OCI-LY7 (cell line): ENCODE measurements at regions not wholly inside any gene's neighbourhood (a gene's known extent, or its start where the extent isn't known, plus 50 kb on each side); places are given as distances from the start of the nearest gene placed in this dataset.

ENCODE experiments used
- BruUV-seq: library from RNA; stranded (reverse); fragments of 400-500 nt; replicated peaks from 2 replicates; lab custom pipeline; 2021; lab: Mats Ljungman, UMichigan
- CTCF ChIA-PET: fragments of 300-600 bp; sonication (Branson Sonifier 250); formaldehyde crosslinking; loops from one replicate; lab custom pipeline; 2022; ENCODE audit warnings: antibody characterized with exemption; ENCODE audit not compliant: unreplicated experiment; lab: Charles Lee
- POLR2A ChIA-PET: fragments of 300-600 bp; sonication (Branson Sonifier 250); formaldehyde crosslinking; loops from one replicate; lab custom pipeline; 2022; ENCODE audit warnings: antibody characterized with exemption; lab: Charles Lee
- DNase-seq: peaks from one replicate; pipeline ENCODE4 v3.0.0-alpha.2; 2015; ENCODE audit warnings: low spot score
- H2AFZ ChIP-seq: fragments of 200-600 bp; sonication (generic), shearing (Covaris generic); 2 replicates; pipeline ENCODE4 v1.6.1; 2014; ENCODE audit warnings: mild to moderate bottlenecking, antibody characterized with exemption, low read length, moderate library complexity
- H3K27ac ChIP-seq: fragments of 200-600 bp; sonication (generic); 2 replicates; pipeline ENCODE4 v1.5.1; 2014; ENCODE audit warnings: mixed run types, low read depth, mild to moderate bottlenecking, moderate library complexity, low read length, inconsistent platforms; ENCODE audit not compliant: poor library complexity, severe bottlenecking
- H3K36me3 ChIP-seq: fragments of 200-600 bp; sonication (generic); 2 replicates; pipeline ENCODE4 v1.6.1; 2014; ENCODE audit warnings: mild to moderate bottlenecking, antibody characterized with exemption, low read length, moderate library complexity, mixed read lengths; ENCODE audit not compliant: insufficient read depth
- H3K4me1 ChIP-seq: fragments of 200-600 bp; sonication (generic); 2 replicates; pipeline ENCODE4 v1.5.1; 2014; ENCODE audit warnings: mild to moderate bottlenecking, low read length; ENCODE audit not compliant: insufficient read depth, poor library complexity, severe bottlenecking
- H3K4me2 ChIP-seq: fragments of 200-600 bp; sonication (generic); 2 replicates; pipeline ENCODE4 v1.6.1; 2014; ENCODE audit warnings: mild to moderate bottlenecking, low read length
- H3K4me3 ChIP-seq: fragments of 200-600 bp; sonication (generic); 2 replicates; pipeline ENCODE4 v1.5.1; 2014; ENCODE audit warnings: mild to moderate bottlenecking, low read depth, low read length; ENCODE audit not compliant: poor library complexity, severe bottlenecking
- H3K79me2 ChIP-seq: fragments of 200-600 bp; sonication (generic); 2 replicates; pipeline ENCODE4 v1.6.1; 2016; ENCODE audit warnings: low read depth, mild to moderate bottlenecking, low read length, moderate library complexity, mixed read lengths; ENCODE audit not compliant: insufficient read depth
- H3K9me2 ChIP-seq: fragments of 200-600 bp; sonication (generic); 2 replicates; pipeline ENCODE4 v1.6.1; 2016; ENCODE audit warnings: mild to moderate bottlenecking, low read length, mixed read lengths; ENCODE audit not compliant: insufficient read depth
- H3K9me3 ChIP-seq: fragments of 200-600 bp; sonication (generic); 2 replicates; pipeline ENCODE4 v1.6.1; 2014; ENCODE audit warnings: mild to moderate bottlenecking, mixed run types, low read length, mixed read lengths
- H4K20me1 ChIP-seq: fragments of 200-600 bp; sonication (generic); 2 replicates; pipeline ENCODE4 v1.6.1; 2014; ENCODE audit warnings: mild to moderate bottlenecking, antibody characterized with exemption, low read length, moderate library complexity, mixed read lengths; ENCODE audit not compliant: insufficient read depth
- EZH2phosphoT487 ChIP-seq: fragments of 200-600 bp; sonication (generic); IDR thresholded peaks from 2 replicates; pipeline ENCODE4 v1.6.1; 2018; ENCODE audit warnings: low read depth, borderline replicate concordance, mild to moderate bottlenecking, mixed run types, antibody characterized with exemption, low read length, moderate library complexity, mixed read lengths
- intact Hi-C: fragments of 100-400 bp; cut with micrococcal nuclease; formaldehyde crosslinking; loops from one replicate; pipeline ENCODE4 v1.10.0; 2022; ENCODE audit not compliant: unreplicated experiment
- TF ChIP-seq, protein P1 (sequence below): fragments of 200-600 bp; sonication (generic); conservative IDR thresholded peaks from 2 replicates; pipeline ENCODE4 v1.5.1; 2014; ENCODE audit warnings: mild to moderate bottlenecking, antibody characterized with exemption, low read length, moderate library complexity, mixed read lengths

DNA sequence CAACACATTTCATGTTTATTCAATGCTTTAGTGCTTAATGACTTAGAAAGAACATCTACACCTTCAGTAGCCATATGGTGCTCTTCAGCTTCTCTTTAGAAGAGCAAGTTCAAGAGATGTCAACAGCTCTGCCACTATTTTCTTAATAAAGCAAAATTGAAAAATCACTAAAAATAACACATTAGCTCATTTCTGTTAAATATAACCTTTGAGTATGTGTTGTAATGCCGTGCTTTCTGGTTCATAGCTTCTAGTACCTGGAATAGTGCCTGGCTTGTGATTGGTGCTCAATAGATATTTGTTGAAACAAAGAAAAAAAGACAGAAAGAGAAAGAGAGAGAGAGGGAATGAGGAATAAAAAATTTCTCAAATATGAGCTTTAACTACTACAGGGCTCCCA, 349.8 kb upstream of the SPRED2 start:
- DNase-seq: no peak
- H3K4me2 ChIP-seq: no peak overlapping the region
- no peak overlapping the region for H3K27ac ChIP-seq
- ChIA-PET POLR2A (no interaction called here), CTCF (no interaction called here)
- H3K9me2 ChIP-seq: no peaks in the 10 kb centered on the region
- TF ChIP-seq EZH2phosphoT487: no peak
- TF ChIP-seq, protein P1, sequence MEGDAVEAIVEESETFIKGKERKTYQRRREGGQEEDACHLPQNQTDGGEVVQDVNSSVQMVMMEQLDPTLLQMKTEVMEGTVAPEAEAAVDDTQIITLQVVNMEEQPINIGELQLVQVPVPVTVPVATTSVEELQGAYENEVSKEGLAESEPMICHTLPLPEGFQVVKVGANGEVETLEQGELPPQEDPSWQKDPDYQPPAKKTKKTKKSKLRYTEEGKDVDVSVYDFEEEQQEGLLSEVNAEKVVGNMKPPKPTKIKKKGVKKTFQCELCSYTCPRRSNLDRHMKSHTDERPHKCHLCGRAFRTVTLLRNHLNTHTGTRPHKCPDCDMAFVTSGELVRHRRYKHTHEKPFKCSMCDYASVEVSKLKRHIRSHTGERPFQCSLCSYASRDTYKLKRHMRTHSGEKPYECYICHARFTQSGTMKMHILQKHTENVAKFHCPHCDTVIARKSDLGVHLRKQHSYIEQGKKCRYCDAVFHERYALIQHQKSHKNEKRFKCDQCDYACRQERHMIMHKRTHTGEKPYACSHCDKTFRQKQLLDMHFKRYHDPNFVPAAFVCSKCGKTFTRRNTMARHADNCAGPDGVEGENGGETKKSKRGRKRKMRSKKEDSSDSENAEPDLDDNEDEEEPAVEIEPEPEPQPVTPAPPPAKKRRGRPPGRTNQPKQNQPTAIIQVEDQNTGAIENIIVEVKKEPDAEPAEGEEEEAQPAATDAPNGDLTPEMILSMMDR: no peak
- H3K4me3 ChIP-seq: no peak overlapping the region
- H3K4me1 ChIP-seq: no peaks in the 10 kb centered on the region
- no peaks in the 10 kb centered on the region for H3K36me3 ChIP-seq
- no TSS peak for BruUV-seq
- H3K9me3 ChIP-seq: no peaks in the 10 kb centered on the region
- intact Hi-C loops: no loop called here
- H4K20me1 ChIP-seq: no peaks in the 10 kb centered on the region
- H2AFZ ChIP-seq: no peak overlapping the region
- H3K79me2 ChIP-seq: no peaks in the 10 kb centered on the region

DNA sequence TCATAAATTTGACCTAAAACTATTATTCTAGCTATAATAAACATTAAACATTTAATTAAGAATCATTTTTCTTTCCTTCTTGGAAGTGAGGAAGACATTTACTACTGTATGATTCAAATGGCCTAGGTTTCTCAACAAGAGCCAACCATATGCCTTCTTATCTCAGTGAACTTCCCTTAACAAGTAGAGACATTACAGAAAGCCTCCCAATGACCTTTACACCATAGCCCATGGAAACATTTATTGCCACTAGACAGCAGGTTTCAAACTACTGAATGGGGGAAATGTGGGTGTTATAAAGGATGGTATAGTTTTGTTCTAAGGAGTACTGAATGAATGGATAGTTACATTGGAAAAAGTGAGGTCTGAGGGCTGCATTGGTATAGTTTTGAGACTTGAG, 349.4 kb upstream of the SPRED2 start:
- no TSS peak for BruUV-seq
- CTCF ChIA-PET: no interaction called here
- POLR2A ChIA-PET: no interaction called here

DNA sequence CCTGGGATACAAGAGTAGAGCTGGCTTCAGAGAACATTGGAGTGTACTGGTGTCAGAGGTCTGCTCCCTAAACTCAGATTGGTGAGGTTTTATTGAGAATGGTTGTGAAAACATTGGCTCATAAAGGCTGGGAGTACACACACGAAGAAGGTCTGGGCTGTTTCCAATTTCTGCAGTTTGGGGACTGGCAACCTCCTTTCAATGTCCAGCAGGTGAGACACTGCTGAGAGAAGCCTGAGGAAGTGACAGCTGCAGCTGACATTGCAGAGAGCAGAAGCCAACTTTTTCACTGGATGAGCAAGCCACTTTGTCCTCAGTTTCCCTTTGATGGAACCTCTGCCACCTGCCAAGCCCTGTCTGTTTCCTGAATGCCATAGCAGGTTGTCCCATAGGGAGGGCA, 346.6 kb upstream of the SPRED2 start:
- no TSS peak for BruUV-seq
- Histone ChIP-seq H3K9me2 (no peaks in the 10 kb centered on the region), H3K4me2 (no peak overlapping the region), H2AFZ (no peak overlapping the region), H3K9me3 (no peaks in the 10 kb centered on the region), H4K20me1 (no peaks in the 10 kb centered on the region), H3K4me3 (no peak overlapping the region), H3K27ac (no peak overlapping the region), H3K4me1 (no peaks in the 10 kb centered on the region), H3K79me2 (no peaks in the 10 kb centered on the region), H3K36me3 (no peaks in the 10 kb centered on the region)
- intact Hi-C loops: no loop called here
- ChIA-PET CTCF (no interaction called here), POLR2A (no interaction called here)
- TF ChIP-seq, protein P1: no peak
- TF ChIP-seq EZH2phosphoT487: no peak
- no peak for DNase-seq

More for the DNA sequence above, 349.4 kb upstream of the SPRED2 start:
- no peak for DNase-seq
- intact Hi-C loops: no loop called here
- TF ChIP-seq, protein P1: no peak
- no peak for TF ChIP-seq EZH2phosphoT487
- no peaks in the 10 kb centered on the region for H3K4me1 ChIP-seq
- H3K9me2 ChIP-seq: no peaks in the 10 kb centered on the region
- H3K9me3 ChIP-seq: no peaks in the 10 kb centered on the region
- H3K27ac ChIP-seq: no peak overlapping the region
- no peak overlapping the region for H3K4me2 ChIP-seq
- H3K36me3 ChIP-seq: no peaks in the 10 kb centered on the region
- H4K20me1 ChIP-seq: no peaks in the 10 kb centered on the region
- H2AFZ ChIP-seq: no peak overlapping the region
- H3K4me3 ChIP-seq: no peak overlapping the region
- H3K79me2 ChIP-seq: no peaks in the 10 kb centered on the region
